ENCODE measurements at regions not wholly inside any gene's neighbourhood (a gene's known extent, or its start where the extent isn't known, plus 50 kb on each side); places are given as distances from the start of the nearest gene placed in this dataset.

DNA sequence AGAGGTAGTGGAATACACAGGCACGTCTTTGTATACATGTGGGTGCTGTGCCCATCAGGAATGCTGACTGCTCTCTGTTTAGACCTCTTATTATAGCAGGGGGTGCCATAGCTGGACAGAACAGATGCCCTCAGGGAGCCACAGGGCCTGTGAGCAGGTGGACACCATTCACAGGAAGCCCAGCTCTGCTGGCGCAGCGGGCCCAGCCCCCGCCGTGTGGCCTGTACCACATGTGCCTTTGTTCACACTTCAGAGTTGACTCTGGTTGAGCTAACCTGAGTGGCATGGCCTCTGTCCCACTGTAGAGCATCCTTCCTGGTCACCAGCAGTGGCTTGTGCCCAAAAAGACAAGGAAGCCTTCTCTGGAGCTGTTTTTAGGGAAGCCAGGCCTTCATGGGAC is 730.9 kb upstream of the ID2 start:
- no peak for DNase-seq (ENCODE audit: low read depth)
- no peak overlapping the region for H3K4me3 ChIP-seq (ENCODE audit: low read length)
- TF ChIP-seq, protein P1, sequence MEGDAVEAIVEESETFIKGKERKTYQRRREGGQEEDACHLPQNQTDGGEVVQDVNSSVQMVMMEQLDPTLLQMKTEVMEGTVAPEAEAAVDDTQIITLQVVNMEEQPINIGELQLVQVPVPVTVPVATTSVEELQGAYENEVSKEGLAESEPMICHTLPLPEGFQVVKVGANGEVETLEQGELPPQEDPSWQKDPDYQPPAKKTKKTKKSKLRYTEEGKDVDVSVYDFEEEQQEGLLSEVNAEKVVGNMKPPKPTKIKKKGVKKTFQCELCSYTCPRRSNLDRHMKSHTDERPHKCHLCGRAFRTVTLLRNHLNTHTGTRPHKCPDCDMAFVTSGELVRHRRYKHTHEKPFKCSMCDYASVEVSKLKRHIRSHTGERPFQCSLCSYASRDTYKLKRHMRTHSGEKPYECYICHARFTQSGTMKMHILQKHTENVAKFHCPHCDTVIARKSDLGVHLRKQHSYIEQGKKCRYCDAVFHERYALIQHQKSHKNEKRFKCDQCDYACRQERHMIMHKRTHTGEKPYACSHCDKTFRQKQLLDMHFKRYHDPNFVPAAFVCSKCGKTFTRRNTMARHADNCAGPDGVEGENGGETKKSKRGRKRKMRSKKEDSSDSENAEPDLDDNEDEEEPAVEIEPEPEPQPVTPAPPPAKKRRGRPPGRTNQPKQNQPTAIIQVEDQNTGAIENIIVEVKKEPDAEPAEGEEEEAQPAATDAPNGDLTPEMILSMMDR (conservative IDR thresholded peaks at IDR 0.05; ENCODE audit: low read depth, low read length), result no peak

DNA sequence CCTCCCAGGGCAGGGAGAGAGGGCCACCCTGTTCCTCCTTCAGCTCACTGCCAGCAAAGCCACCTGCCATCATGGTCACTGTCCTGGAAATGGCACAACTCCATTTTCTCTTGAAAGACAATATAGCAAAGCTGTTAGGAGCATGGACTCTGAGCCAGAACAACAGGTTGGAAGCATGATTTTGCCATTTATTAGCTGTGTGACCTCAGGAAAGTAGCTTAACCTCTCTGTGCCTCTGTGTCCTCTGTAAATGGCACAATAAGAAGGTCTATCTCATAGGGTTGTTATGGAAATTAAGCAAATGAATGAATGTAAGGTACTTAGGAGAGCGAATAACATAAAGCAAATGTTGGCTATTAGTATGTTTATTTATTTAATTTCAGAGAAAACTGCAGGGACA is 730.4 kb upstream of the ID2 start:
- TF ChIP-seq, protein P1 (conservative IDR thresholded peaks at IDR 0.05; ENCODE audit: low read depth, low read length), result no peak
- no peak overlapping the region for H3K4me3 ChIP-seq (ENCODE audit: low read length)
- no peak for DNase-seq (ENCODE audit: low read depth)

DNA sequence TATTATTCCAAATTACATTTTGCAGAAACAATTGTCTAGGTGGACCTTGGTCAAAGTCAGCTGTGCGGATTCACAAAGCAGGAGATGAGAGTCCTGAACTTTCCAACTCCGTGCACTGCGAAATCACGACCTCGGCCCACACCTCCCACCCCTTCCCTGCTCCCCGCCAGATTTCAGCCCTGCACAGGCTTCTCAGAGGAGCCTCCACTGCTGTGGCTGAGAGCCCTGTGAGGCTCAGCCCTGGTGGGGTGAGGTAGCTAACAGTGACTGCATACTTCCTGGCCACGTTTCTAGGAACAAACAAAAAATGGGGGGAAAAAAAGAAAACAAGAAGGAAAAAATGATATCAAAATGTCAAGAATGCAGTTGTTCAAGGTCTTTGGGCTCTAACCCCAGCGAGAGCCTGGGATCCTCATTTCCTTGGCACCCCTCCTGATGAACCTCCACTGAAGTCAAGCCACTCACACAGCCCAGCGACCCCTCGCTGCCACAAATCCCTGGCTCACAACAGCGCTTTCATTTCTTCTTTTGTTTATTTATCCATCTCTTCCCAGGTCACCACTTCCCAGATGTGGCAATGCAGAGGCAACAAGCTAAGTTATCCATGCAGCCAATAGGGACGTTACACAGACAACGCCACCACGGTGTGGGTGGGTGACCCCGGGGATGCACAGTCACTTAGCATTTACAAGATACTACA is 729.7 kb upstream of the ID2 start:
- TF ChIP-seq, protein P1 (conservative IDR thresholded peaks at IDR 0.05; ENCODE audit: low read depth, low read length), result no peak
- H3K4me3 ChIP-seq (ENCODE audit: low read length), result no peak overlapping the region
- DNase-seq (ENCODE audit: low read depth), result no peak

DNA sequence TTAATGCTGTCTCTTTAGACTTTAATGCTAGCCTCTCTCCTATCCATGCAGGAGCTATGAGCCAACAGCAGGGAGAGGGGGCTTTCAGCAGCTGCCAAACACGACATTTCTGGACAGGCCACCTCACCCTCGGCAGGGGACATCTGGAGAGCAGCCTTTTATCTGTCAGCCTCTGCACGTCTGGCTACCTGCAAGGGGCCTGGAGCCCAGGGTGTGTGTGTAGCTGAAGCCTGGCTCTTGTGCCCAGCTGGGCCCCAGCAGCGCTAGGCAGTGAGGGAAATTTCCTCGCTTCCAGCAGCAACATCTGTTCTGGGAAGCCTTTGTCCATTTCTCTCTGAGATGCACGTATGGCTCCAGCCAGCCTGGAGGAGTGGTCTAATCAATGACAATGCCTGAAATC is 728.7 kb upstream of the ID2 start:
- H3K4me3 ChIP-seq (ENCODE audit: low read length), result no peak overlapping the region
- TF ChIP-seq, protein P1 (conservative IDR thresholded peaks at IDR 0.05; ENCODE audit: low read depth, low read length), result no peak
- no peak for DNase-seq (ENCODE audit: low read depth)

DNA sequence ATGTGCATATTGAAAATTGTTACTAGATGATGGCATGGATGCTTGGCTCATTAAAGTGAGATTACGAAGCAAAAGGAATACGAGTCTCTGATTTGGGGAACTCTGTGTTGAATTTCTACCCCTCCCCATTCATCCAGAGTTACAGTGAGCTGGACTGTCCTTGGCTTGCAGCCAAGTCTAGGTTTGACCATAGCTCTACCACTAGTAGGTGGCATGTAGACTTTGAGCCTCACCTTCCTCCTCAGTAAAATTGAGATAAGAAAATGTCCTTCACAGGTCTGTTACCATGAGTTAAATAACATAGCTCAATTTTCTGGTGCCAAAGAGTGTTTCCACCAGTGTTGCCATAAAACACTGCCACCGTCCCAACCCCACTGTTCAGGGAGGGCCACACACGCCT is 727.6 kb upstream of the ID2 start:
- TF ChIP-seq, protein P1 (conservative IDR thresholded peaks at IDR 0.05; ENCODE audit: low read depth, low read length), result no peak
- DNase-seq (ENCODE audit: low read depth), result no peak
- H3K4me3 ChIP-seq (ENCODE audit: low read length), result no peak overlapping the region

DNA sequence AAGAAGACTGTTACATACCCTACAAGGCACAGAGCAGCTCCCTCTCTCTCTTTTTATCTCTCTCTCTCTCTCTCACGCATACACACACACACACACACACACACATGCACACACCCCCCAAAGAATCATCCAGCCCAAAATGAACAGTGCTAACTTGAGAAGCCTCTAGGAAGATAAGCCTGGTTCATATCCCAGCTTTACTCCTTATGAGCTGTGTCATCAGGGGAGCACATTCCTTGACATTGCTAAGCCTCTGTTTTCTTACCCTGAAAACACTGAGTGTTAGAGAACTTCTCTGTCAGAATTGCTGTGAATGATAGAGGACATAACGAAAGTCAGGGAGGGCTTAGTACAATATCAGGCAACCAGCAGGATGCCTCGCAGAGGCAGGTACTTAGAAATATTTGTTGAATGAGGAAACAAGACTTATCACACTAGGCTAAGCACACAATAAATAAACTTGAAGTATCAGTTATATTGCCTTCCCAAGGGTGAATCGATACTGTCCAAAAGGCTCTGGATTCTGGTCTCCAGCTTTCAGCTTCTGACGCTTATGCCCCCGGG is 725.6 kb upstream of the ID2 start:
- no peak overlapping the region for H3K4me3 ChIP-seq (ENCODE audit: low read length)
- peak; percentile 2 for DNase-seq (ENCODE audit: low read depth)
- TF ChIP-seq, protein P1 (conservative IDR thresholded peaks at IDR 0.05; ENCODE audit: low read depth, low read length), result no peak

DNA sequence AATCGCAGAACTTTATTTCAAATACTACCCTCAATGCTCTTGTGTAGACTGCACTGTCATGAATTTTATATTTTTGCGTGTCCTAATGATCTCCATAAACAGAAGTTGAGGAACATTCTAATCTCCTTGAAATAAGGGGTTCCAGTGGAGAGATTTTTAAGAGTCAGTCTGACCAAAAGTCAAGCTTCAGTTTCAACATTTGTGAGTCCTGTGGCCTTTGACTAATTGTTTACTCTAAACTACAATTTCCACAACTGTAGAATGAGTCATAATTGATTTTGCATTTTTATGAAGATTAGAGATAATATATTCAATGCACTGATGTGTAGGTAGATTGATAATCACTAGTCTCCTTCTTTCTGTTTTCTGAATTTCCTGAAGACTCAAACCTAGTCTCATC is 720.3 kb upstream of the ID2 start:
- no peak overlapping the region for H3K4me3 ChIP-seq (ENCODE audit: low read length)
- DNase-seq (ENCODE audit: low read depth), result no peak
- TF ChIP-seq, protein P1 (conservative IDR thresholded peaks at IDR 0.05; ENCODE audit: low read depth, low read length), result no peak

Data from retinal pigment epithelial cell (primary cell).